Activated CD4-positive, alpha-beta memory T cell treated with anti-CD3 and anti-CD28 coated beads for 36 hours (primary cell): ENCODE measurements at regions not wholly inside any gene's neighbourhood (a gene's known extent, or its start where the extent isn't known, plus 50 kb on each side); places are given as distances from the start of the nearest gene placed in this dataset.
A peak's percentile ranks its signal among the peaks of the same experiment; 100 is the strongest.
"Not testable (repeated sequence)": the region's sequence is repeated elsewhere in the genome, so short reads cannot be mapped to it uniquely, and the experiment has no call there.

Experiments
- CTCF ChIA-PET: fragments of 350-600 bp; sonication (Branson Sonifier 250); formaldehyde crosslinking; loops from one replicate; lab custom pipeline; 2021; ENCODE audit warnings: antibody characterized with exemption, inconsistent platforms; lab: Charles Lee
- POLR2A ChIA-PET: fragments of 350-600 bp; sonication (Branson Sonifier 250); formaldehyde crosslinking; loops from one replicate; lab custom pipeline; 2021; ENCODE audit warnings: antibody characterized with exemption; lab: Charles Lee
- DNase-seq: peaks from one replicate; pipeline ENCODE4 v3.0.0-alpha.2; 2020
- H3K27ac Mint-ChIP-seq: one replicate; pipeline ENCODE4 v1.8.0; 2021; ENCODE audit warnings: mixed read lengths
- H3K27me3 Mint-ChIP-seq: one replicate; pipeline ENCODE4 v1.8.0; 2021; ENCODE audit warnings: mixed read lengths
- H3K36me3 Mint-ChIP-seq: one replicate; pipeline ENCODE4 v1.8.0; 2021; ENCODE audit warnings: mixed read lengths
- H3K4me1 Mint-ChIP-seq: one replicate; pipeline ENCODE4 v1.8.0; 2021; ENCODE audit warnings: low read depth, mixed read lengths
- H3K4me3 Mint-ChIP-seq: one replicate; pipeline ENCODE4 v1.8.0; 2021; ENCODE audit warnings: mild to moderate bottlenecking, mixed read lengths
- H3K9me3 Mint-ChIP-seq: one replicate; pipeline ENCODE4 v1.8.0; 2021; ENCODE audit warnings: mixed read lengths
- intact Hi-C: fragments of 100-400 bp; cut with micrococcal nuclease; formaldehyde crosslinking; loops from one replicate; pipeline ENCODE4 v1.15.1; 2023

GRCh38 chr11:112538534-112539280 lies 278.0 kb upstream of the PLET1 start:
- Mint-ChIP-seq H3K27me3 (peaks cover 5% of the 10 kb centered on the region), H3K4me3 (no peak overlapping the region), H3K4me1 (peaks cover 44% of the 10 kb centered on the region), H3K36me3 (no peaks in the 10 kb centered on the region), H3K27ac (no peak overlapping the region), H3K9me3 (no peaks in the 10 kb centered on the region)
- ChIA-PET POLR2A (no interaction called here), CTCF (interaction anchor here (4.2 kb wide), 1 partner anchor 17 kb away, joined by 18 read pairs; no protein-coding TSS in a partner anchor)
- DNase-seq: peak; percentile 38
- intact Hi-C loops: loop anchor here (1.0 to 5.0 kb wide), 2 partner anchors 12 to 246 kb away; no protein-coding TSS in a partner anchor

DNA sequence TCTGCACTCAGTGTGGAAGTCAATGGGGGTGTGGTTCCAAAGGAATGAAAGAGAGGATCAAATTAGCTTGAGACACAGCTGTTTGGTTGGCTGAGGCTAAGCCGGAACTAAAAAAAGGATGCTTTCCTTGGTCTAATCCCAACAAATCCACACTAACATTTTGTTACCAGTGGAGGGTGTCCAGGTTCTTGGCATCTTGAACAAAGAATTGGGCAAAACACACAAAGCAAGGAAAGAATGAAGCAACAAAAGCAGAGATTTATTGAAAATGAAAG lies 278.6 kb upstream of the PLET1 start:
- CTCF ChIA-PET: interaction anchor here (4.2 kb wide), 1 partner anchor 17 kb away, joined by 18 read pairs; no protein-coding TSS in a partner anchor
- intact Hi-C loops: loop anchor here (5.0 kb wide), 1 partner anchor 247 kb away; no protein-coding TSS in a partner anchor
- H3K4me3 Mint-ChIP-seq, POLR2A ChIA-PET, H3K27ac Mint-ChIP-seq, DNase-seq, H3K36me3 Mint-ChIP-seq, H3K9me3 Mint-ChIP-seq, H3K27me3 Mint-ChIP-seq: not testable (repeated sequence)
- H3K4me1 Mint-ChIP-seq: peaks cover 44% of the 10 kb centered on the region

DNA sequence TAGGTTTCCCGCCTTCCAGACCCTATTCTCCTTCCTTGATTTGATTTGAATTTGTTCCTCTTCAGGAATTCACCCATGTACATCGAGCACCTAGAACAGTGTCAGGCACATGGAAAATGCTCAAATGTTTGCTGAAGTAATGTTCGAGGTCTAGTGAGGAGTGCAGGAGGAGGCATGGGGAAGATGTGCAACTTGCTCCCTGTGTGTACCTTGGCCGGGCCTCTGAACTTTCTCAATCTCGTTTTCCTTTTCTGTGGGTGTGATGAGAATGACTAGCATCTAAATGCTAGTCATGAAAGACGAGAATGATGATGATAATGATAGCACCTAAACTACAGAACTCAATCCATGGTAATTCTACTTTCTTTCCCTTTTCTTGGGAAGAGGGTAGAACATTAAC lies 279.1 kb upstream of the PLET1 start:
- Mint-ChIP-seq H3K27me3 (peaks cover 2% of the 10 kb centered on the region), H3K4me1 (peaks cover 44% of the 10 kb centered on the region), H3K4me3 (no peak overlapping the region), H3K27ac (no peak overlapping the region), H3K9me3 (no peaks in the 10 kb centered on the region), H3K36me3 (no peaks in the 10 kb centered on the region)
- ChIA-PET CTCF (interaction anchor here (1.3 to 2.6 kb wide), 3 partner anchors 11 to 259 kb away, joined by 3 to 9 read pairs (median 4); no protein-coding TSS in a partner anchor), POLR2A (no interaction called here)
- DNase-seq: peak; percentile 53
- intact Hi-C loops: loop anchor here (5.0 kb wide), 1 partner anchor 247 kb away; no protein-coding TSS in a partner anchor

DNA sequence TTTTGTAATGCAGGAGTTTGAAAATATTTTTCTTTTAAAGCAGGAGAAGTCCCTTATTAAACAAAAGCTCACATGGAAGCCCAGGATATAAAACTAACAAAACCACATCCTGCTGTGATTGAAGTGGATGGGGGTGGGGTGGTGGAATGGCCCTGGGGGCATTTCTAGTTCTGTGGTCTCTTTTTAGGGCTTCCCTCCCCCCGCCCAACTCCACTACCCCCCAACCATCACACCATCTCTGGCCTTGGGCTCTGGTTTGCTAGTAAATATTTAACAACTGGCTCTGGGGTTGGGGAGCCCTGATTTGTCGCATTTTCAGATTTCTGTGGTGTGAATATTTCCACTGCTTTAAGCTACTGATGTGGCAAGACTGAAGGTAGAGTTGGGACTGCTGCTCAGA lies 279.6 kb upstream of the PLET1 start:
- ChIA-PET POLR2A (no interaction called here), CTCF (interaction anchor here (1.1 to 2.6 kb wide), 4 partner anchors 11 to 260 kb away, joined by 3 to 9 read pairs (median 5); no protein-coding TSS in a partner anchor)
- H3K4me3 Mint-ChIP-seq: no peak overlapping the region
- H3K9me3 Mint-ChIP-seq: no peaks in the 10 kb centered on the region
- no peaks in the 10 kb centered on the region for H3K27me3 Mint-ChIP-seq
- H3K36me3 Mint-ChIP-seq: no peaks in the 10 kb centered on the region
- intact Hi-C loops: no loop called here
- H3K4me1 Mint-ChIP-seq: peaks cover 44% of the 10 kb centered on the region
- no peak overlapping the region for H3K27ac Mint-ChIP-seq
- DNase-seq: no peak

- ChIA-PET CTCF (interaction anchor here (1.1 to 2.6 kb wide), 3 partner anchors 12 to 47 kb away, joined by 3 to 9 read pairs (median 6); no protein-coding TSS in a partner anchor), POLR2A (no interaction called here)
- Mint-ChIP-seq H3K36me3 (no peaks in the 10 kb centered on the region), H3K27ac (no peak overlapping the region), H3K4me3 (no peak overlapping the region), H3K9me3 (no peaks in the 10 kb centered on the region), H3K4me1 (peaks cover 44% of the 10 kb centered on the region), H3K27me3 (no peaks in the 10 kb centered on the region)
- intact Hi-C loops: no loop called here
- DNase-seq: no peak
These were observed 280.7 kb upstream of the PLET1 start for GRCh38 chr11:112541140-112542046.

GRCh38 chr11:112542479-112542878 lies 281.8 kb upstream of the PLET1 start:
- intact Hi-C loops: no loop called here
- no peak for DNase-seq
- CTCF ChIA-PET: interaction anchor here (2.6 kb wide), 1 partner anchor 13 kb away, joined by 9 read pairs; no protein-coding TSS in a partner anchor
- H3K4me1 Mint-ChIP-seq: peaks cover 42% of the 10 kb centered on the region
- no peaks in the 10 kb centered on the region for H3K36me3 Mint-ChIP-seq
- H3K9me3 Mint-ChIP-seq: no peaks in the 10 kb centered on the region
- no peak overlapping the region for H3K4me3 Mint-ChIP-seq
- no peaks in the 10 kb centered on the region for H3K27me3 Mint-ChIP-seq
- POLR2A ChIA-PET: no interaction called here
- no peak overlapping the region for H3K27ac Mint-ChIP-seq

DNA sequence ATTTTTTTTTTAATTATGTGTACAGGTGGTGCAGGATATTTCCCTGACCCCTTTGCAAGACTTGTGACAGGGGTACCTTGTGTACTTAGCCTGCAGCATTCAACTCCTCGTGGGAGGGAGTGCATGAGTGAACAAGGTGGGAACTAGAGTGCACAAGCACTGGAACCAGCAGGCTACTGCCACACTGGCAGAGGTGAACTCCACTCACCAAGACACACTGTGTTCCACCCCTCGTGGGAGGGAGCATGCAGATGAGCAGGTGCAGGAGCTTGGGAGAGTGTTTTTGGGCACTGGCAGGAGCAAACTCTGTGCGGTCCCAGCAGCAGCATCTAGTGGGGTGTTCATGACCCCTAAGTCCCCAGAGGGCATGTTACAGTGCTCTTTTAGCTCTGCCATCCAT lies 282.7 kb upstream of the PLET1 start:
- H3K27me3 Mint-ChIP-seq: no peaks in the 10 kb centered on the region
- POLR2A ChIA-PET: no interaction called here
- CTCF ChIA-PET: interaction anchor here (1.0 to 1.6 kb wide), 2 partner anchors 12 to 13 kb away, joined by 3 to 7 read pairs; no protein-coding TSS in a partner anchor
- DNase-seq: no peak
- no peaks in the 10 kb centered on the region for H3K9me3 Mint-ChIP-seq
- intact Hi-C loops: no loop called here
- H3K27ac Mint-ChIP-seq: no peak overlapping the region
- peaks cover 36% of the 10 kb centered on the region for H3K4me1 Mint-ChIP-seq
- H3K36me3 Mint-ChIP-seq: no peaks in the 10 kb centered on the region
- no peak overlapping the region for H3K4me3 Mint-ChIP-seq

- DNase-seq: no peak
- ChIA-PET CTCF (interaction anchor here (1.4 kb wide), 1 partner anchor 39 kb away, joined by 3 read pairs; no protein-coding TSS in a partner anchor), POLR2A (no interaction called here)
- Mint-ChIP-seq H3K27me3 (no peaks in the 10 kb centered on the region), H3K9me3 (no peaks in the 10 kb centered on the region), H3K4me1 (no peaks in the 10 kb centered on the region), H3K4me3 (no peak overlapping the region), H3K27ac (no peak overlapping the region), H3K36me3 (no peaks in the 10 kb centered on the region)
- intact Hi-C loops: no loop called here
These were observed 288.0 kb upstream of the PLET1 start for GRCh38 chr11:112548641-112549040.

GRCh38 chr11:112553205-112553731 lies 292.6 kb upstream of the PLET1 start:
- Mint-ChIP-seq H3K9me3 (no peaks in the 10 kb centered on the region), H3K27ac (no peak overlapping the region), H3K4me1 (peaks cover 4% of the 10 kb centered on the region), H3K27me3 (peaks cover 1% of the 10 kb centered on the region), H3K36me3 (no peaks in the 10 kb centered on the region), H3K4me3 (no peak overlapping the region)
- POLR2A ChIA-PET: no interaction called here
- DNase-seq: no peak
- intact Hi-C loops: loop anchor here (10.0 kb wide), 1 partner anchor 338 kb away; no protein-coding TSS in a partner anchor
- CTCF ChIA-PET: interaction anchor here (1.5 kb wide), 1 partner anchor 334 kb away, joined by 3 read pairs; no protein-coding TSS in a partner anchor

GRCh38 chr11:112554586-112554985 lies 293.9 kb upstream of the PLET1 start:
- Mint-ChIP-seq H3K4me1 (peaks cover 4% of the 10 kb centered on the region), H3K27ac (no peak overlapping the region), H3K27me3 (peaks cover 1% of the 10 kb centered on the region), H3K36me3 (no peaks in the 10 kb centered on the region), H3K4me3 (no peak overlapping the region), H3K9me3 (no peaks in the 10 kb centered on the region)
- POLR2A ChIA-PET: no interaction called here
- intact Hi-C loops: loop anchor here (10.0 kb wide), 1 partner anchor 340 kb away; no protein-coding TSS in a partner anchor
- DNase-seq: no peak
- CTCF ChIA-PET: interaction anchor here (1.2 to 3.2 kb wide), 15 partner anchors 10 to 335 kb away, joined by 3 to 34 read pairs (median 8); no protein-coding TSS in a partner anchor

- peaks cover 4% of the 10 kb centered on the region for H3K4me1 Mint-ChIP-seq
- ChIA-PET CTCF (interaction anchor here (0.5 to 3.2 kb wide), 38 partner anchors 8 to 734 kb away, joined by 3 to 34 read pairs (median 4); no protein-coding TSS in a partner anchor), POLR2A (no interaction called here)
- intact Hi-C loops: loop anchor here (1.0 to 10.0 kb wide), 3 partner anchors 98 to 341 kb away; no protein-coding TSS in a partner anchor
- peak; percentile 82 for DNase-seq
- no peaks in the 10 kb centered on the region for H3K36me3 Mint-ChIP-seq
- no peak overlapping the region for H3K4me3 Mint-ChIP-seq
- H3K27me3 Mint-ChIP-seq: peaks cover 1% of the 10 kb centered on the region
- no peaks in the 10 kb centered on the region for H3K9me3 Mint-ChIP-seq
- no peak overlapping the region for H3K27ac Mint-ChIP-seq
These were observed 295.1 kb upstream of the PLET1 start for GRCh38 chr11:112555491-112556364.
